Hepatocyte (in vitro differentiated cells): ENCODE measurements at regions not wholly inside any gene's neighbourhood (a gene's known extent, or its start where the extent isn't known, plus 50 kb on each side); places are given as distances from the start of the nearest gene placed in this dataset.

Experiments used
- CTCF ChIP-seq: fragments of 200-600 bp; sonication (generic); IDR thresholded peaks from 2 replicates; pipeline ENCODE4 v1.5.1; 2016; ENCODE audit warnings: antibody characterized with exemption, mild to moderate bottlenecking; ENCODE audit not compliant: poor library complexity
- EZH2 ChIP-seq: fragments of 200-600 bp; sonication (generic); IDR thresholded peaks from 2 replicates; pipeline ENCODE4 v1.6.1; 2016; ENCODE audit warnings: antibody characterized with exemption, mild to moderate bottlenecking, borderline replicate concordance
- EZH2phosphoT487 ChIP-seq: fragments of 200-600 bp; sonication (generic); IDR thresholded peaks from one replicate; pipeline ENCODE4 v1.6.1; 2018; ENCODE audit warnings: antibody characterized with exemption, mild to moderate bottlenecking, low read depth, moderate library complexity; ENCODE audit not compliant: unreplicated experiment, severe bottlenecking

- no peak for TF ChIP-seq CTCF
- TF ChIP-seq EZH2, result no peak
- no peak for TF ChIP-seq EZH2phosphoT487
Observed at GRCh38 chr14:56460469-56460868, 119.1 kb upstream of the TMEM260 start.
